ENCODE measurements at regions not wholly inside any gene's neighbourhood (a gene's known extent, or its start where the extent isn't known, plus 50 kb on each side); places are given as distances from the start of the nearest gene placed in this dataset.

DNA sequence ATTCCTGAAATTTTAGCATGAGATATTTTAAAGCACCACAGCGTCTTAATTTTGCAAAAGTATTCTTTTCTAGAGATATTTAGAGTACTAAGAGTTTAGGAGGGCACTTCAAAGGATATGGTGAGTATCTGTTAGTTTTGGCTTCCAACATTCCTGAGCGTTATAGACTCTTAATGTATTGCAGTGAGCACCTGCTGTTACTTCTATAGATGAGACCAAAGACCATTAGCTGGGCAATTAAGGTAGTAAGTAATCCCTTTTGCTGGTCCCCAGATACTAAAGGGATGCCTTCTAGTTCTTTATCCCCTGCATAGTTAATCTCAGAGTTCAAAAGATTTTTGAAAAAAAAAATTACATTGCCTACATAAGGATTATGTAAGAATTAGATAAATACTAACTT is 975.6 kb downstream of the GALC start:
- Histone ChIP-seq H3K4me3 (no peak overlapping the region), H3K27me3 (replicated peaks) (no peaks in the 10 kb centered on the region)

DNA sequence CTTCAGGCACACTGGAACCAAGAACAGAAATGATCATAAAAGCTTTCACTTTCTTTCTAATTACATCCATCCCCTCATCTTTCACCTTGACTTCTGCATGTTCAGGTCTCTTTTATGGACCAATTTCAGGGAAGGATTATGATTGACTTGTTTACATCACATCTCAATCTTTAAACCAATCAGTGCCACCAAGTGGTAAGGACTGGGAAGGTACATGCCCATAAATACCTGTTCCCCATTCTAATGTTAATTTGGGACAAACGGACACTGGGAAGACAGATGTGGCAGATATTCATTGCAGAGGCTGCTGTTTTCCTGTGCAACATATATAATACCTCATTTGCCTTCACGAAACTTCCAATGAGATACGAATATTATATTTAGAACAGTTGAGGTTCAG is 978.1 kb downstream of the GALC start:
- H3K4me3 ChIP-seq, result no peak overlapping the region
- H3K9me3 ChIP-seq (replicated peaks), result no peaks in the 10 kb centered on the region
- H3K27me3 ChIP-seq (replicated peaks), result no peaks in the 10 kb centered on the region
- no peak overlapping the region for H3K27ac ChIP-seq
- DNase-seq (ENCODE audit: low read depth in 1 of 2, low spot score in 2 of 2), result no peak
- no peaks in the 10 kb centered on the region for H3K36me3 ChIP-seq
- no peaks in the 10 kb centered on the region for H3K4me1 ChIP-seq (replicated peaks)

More for the DNA sequence above, 975.6 kb downstream of the GALC start:
- Histone ChIP-seq H3K4me1 (replicated peaks) (no peaks in the 10 kb centered on the region), H3K36me3 (no peaks in the 10 kb centered on the region), H3K9me3 (replicated peaks) (no peaks in the 10 kb centered on the region), H3K27ac (no peak overlapping the region)
- no peak for DNase-seq (ENCODE audit: low read depth in 1 of 2, low spot score in 2 of 2)

DNA sequence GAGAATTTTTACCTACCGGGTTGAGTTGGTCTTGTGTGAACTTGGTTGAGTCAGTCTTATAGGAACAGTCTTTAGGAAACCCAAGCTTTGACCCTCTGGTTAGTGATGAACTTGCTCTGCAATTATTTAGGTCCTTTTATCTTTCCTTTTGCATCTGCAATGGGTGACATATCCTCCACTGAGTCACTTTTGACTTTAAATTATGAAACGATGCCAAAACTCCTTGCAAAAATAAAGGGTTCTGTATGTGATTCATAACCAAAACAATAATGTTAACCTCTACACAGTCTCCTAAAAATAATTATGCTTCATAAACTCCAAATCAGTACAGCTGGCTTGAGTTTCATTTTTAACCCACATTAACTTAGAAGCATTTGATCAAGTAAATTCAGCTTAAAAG is 979.4 kb downstream of the GALC start:
- no peak overlapping the region for H3K4me3 ChIP-seq
- H3K36me3 ChIP-seq, result no peaks in the 10 kb centered on the region
- no peak for DNase-seq (ENCODE audit: low read depth in 1 of 2, low spot score in 2 of 2)

GRCh38 chr14:87008965-87009364 is 984.0 kb downstream of the GALC start:
- Histone ChIP-seq H3K27ac (no peak overlapping the region), H3K27me3 (replicated peaks) (no peaks in the 10 kb centered on the region), H3K9me3 (replicated peaks) (no peaks in the 10 kb centered on the region), H3K36me3 (no peaks in the 10 kb centered on the region), H3K4me1 (replicated peaks) (no peaks in the 10 kb centered on the region), H3K4me3 (no peak overlapping the region)
- no peak for DNase-seq (ENCODE audit: low read depth in 1 of 2, low spot score in 2 of 2)

More for the DNA sequence above, 979.4 kb downstream of the GALC start:
- no peak overlapping the region for H3K27ac ChIP-seq
- H3K4me1 ChIP-seq (replicated peaks), result no peaks in the 10 kb centered on the region
- no peaks in the 10 kb centered on the region for H3K27me3 ChIP-seq (replicated peaks)
- H3K9me3 ChIP-seq (replicated peaks), result no peaks in the 10 kb centered on the region

DNA sequence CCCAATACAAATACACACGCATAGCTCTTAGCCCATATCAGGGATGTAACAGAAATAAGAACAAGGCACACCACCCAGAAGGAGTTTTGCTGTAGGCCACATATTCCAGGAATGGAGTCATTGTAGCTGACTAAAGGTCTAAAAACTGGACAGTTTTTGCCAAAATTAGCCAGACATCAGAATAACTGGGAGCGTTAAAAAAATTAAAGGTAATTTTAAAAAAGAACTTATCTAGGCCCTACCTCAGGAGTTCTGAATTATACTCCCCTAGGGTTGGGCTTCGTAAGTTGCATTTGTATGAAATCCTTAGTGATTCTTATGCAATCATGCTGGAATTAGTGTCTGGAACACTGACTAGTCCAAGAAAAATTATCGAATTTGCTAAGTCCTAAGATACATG is 987.7 kb downstream of the GALC start:
- no peaks in the 10 kb centered on the region for H3K36me3 ChIP-seq
- no peak overlapping the region for H3K27ac ChIP-seq
- no peaks in the 10 kb centered on the region for H3K27me3 ChIP-seq (replicated peaks)
- H3K4me3 ChIP-seq, result no peak overlapping the region
- DNase-seq (ENCODE audit: low read depth in 1 of 2, low spot score in 2 of 2), result no peak
- no peaks in the 10 kb centered on the region for H3K4me1 ChIP-seq (replicated peaks)
- no peaks in the 10 kb centered on the region for H3K9me3 ChIP-seq (replicated peaks)

DNA sequence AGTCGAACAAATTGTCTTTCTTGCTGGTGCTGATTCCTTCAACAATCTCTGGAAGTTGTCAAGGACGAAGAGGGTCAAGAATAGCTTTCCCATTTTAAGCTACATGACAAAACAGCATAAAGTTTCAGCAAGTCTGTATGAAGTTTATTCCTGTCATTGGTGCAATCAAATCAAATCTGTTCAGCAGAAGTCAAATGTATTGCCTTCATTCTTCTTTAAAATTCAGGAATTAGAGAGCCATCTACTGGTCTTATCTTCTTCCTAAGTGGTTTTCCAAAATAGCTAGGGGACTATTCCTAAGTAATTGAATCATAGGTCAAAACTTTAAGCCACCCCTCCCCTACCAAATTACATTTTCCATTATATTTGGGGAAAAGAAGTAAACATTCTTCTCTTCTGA is 990.2 kb downstream of the GALC start:
- Histone ChIP-seq H3K4me3 (no peak overlapping the region), H3K27ac (no peak overlapping the region), H3K36me3 (no peaks in the 10 kb centered on the region), H3K27me3 (replicated peaks) (no peaks in the 10 kb centered on the region), H3K4me1 (replicated peaks) (no peaks in the 10 kb centered on the region), H3K9me3 (replicated peaks) (no peaks in the 10 kb centered on the region)
- DNase-seq (ENCODE audit: low read depth in 1 of 2, low spot score in 2 of 2), result no peak

GRCh38 chr14:87001333-87001732 is 991.6 kb downstream of the GALC start:
- H3K4me1 ChIP-seq (replicated peaks), result no peaks in the 10 kb centered on the region
- H3K9me3 ChIP-seq (replicated peaks), result no peaks in the 10 kb centered on the region
- H3K4me3 ChIP-seq, result no peak overlapping the region
- no peaks in the 10 kb centered on the region for H3K27me3 ChIP-seq (replicated peaks)
- no peak for DNase-seq (ENCODE audit: low read depth in 1 of 2, low spot score in 2 of 2)
- H3K36me3 ChIP-seq, result no peaks in the 10 kb centered on the region
- no peak overlapping the region for H3K27ac ChIP-seq

DNA sequence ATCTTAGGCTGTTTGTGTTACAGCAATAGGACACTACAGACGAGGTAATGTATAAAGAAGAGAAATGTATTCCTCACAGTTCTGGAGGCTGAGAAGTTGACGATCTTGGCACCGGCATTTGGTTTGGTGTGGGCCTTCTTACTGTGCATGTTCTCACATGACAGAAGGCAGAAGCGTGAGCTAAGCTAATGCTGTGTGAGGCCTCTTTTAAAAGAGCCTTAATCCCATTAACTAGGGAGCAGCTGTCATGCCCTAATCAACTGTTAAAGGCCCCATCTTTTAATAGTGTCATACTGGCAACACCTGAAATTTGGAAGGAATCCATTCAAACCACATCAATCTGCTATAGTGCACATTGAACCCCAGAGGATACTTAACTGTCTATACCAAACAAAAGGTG is 992.9 kb downstream of the GALC start:
- H3K9me3 ChIP-seq (replicated peaks), result no peaks in the 10 kb centered on the region
- H3K4me1 ChIP-seq (replicated peaks), result no peaks in the 10 kb centered on the region
- DNase-seq (ENCODE audit: low read depth in 1 of 2, low spot score in 2 of 2), result no peak
- H3K4me3 ChIP-seq, result no peak overlapping the region
- no peak overlapping the region for H3K27ac ChIP-seq
- no peaks in the 10 kb centered on the region for H3K27me3 ChIP-seq (replicated peaks)
- H3K36me3 ChIP-seq, result no peaks in the 10 kb centered on the region

- no peaks in the 10 kb centered on the region for H3K9me3 ChIP-seq (replicated peaks)
- no peak for DNase-seq (ENCODE audit: low read depth in 1 of 2, low spot score in 2 of 2)
- H3K27ac ChIP-seq, result no peak overlapping the region
- no peaks in the 10 kb centered on the region for H3K36me3 ChIP-seq
- no peaks in the 10 kb centered on the region for H3K27me3 ChIP-seq (replicated peaks)
- H3K4me1 ChIP-seq (replicated peaks), result no peaks in the 10 kb centered on the region
- no peak overlapping the region for H3K4me3 ChIP-seq
Measured at GRCh38 chr14:86999036-86999435, 993.9 kb downstream of the GALC start.

DNA sequence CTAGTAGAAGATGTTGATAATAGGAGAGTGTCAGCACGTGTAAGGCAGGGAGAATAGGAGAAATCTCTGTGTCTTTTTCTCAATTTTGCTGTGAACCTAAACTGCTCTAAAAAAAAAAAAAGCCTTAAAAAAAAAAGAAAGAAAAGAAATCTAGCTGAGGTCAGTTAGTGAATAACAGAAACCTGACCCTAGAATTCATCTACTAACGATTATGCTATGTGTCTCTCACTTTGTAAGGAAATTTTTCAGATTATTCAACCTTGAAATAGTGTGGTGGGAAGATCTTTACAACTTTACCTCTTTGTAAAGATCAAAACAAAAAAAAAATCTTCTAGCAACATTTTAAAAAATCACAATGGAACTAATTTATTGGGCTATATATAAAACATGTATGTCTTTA is 995.7 kb downstream of the GALC start:
- Histone ChIP-seq H3K36me3 (no peaks in the 10 kb centered on the region), H3K4me3 (no peak overlapping the region), H3K9me3 (replicated peaks) (no peaks in the 10 kb centered on the region), H3K27ac (no peak overlapping the region), H3K4me1 (replicated peaks) (no peaks in the 10 kb centered on the region), H3K27me3 (replicated peaks) (no peaks in the 10 kb centered on the region)
- no peak for DNase-seq (ENCODE audit: low read depth in 1 of 2, low spot score in 2 of 2)

GRCh38 chr14:86990396-86990795 is 1002.6 kb downstream of the GALC start:
- Histone ChIP-seq H3K27ac (no peak overlapping the region), H3K36me3 (no peaks in the 10 kb centered on the region), H3K4me3 (no peak overlapping the region), H3K4me1 (replicated peaks) (no peaks in the 10 kb centered on the region), H3K9me3 (replicated peaks) (no peaks in the 10 kb centered on the region), H3K27me3 (replicated peaks) (no peaks in the 10 kb centered on the region)
- no peak for DNase-seq (ENCODE audit: low read depth in 1 of 2, low spot score in 2 of 2)

DNA sequence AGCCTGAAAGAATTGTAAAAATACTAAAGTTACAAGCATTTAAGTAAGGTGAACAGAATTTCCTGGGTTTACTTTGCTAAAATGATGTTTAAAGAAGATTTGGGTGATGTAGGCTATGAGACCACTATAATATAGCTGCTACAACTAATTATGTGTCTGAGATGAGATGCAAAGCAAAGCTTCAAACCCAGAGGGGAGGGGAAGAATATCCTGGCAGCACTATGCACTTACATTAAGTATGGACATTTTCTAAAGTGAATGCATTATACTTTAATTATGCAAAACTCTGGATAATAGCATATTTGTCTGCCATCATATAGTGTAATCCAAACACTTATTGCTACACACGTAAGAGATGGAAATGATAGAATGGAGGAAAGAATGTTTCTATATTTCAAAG is 1003.7 kb downstream of the GALC start:
- DNase-seq (ENCODE audit: low read depth in 1 of 2, low spot score in 2 of 2), result no peak
- no peak overlapping the region for H3K4me3 ChIP-seq
- H3K27ac ChIP-seq, result no peak overlapping the region
- no peaks in the 10 kb centered on the region for H3K9me3 ChIP-seq (replicated peaks)
- H3K27me3 ChIP-seq (replicated peaks), result no peaks in the 10 kb centered on the region
- no peaks in the 10 kb centered on the region for H3K4me1 ChIP-seq (replicated peaks)
- no peaks in the 10 kb centered on the region for H3K36me3 ChIP-seq

GRCh38 chr14:86987966-86988365 is 1005.0 kb downstream of the GALC start:
- H3K27me3 ChIP-seq (replicated peaks), result no peaks in the 10 kb centered on the region
- no peak overlapping the region for H3K27ac ChIP-seq
- H3K9me3 ChIP-seq (replicated peaks), result no peaks in the 10 kb centered on the region
- H3K4me1 ChIP-seq (replicated peaks), result no peaks in the 10 kb centered on the region
- no peak for DNase-seq (ENCODE audit: low read depth in 1 of 2, low spot score in 2 of 2)
- H3K4me3 ChIP-seq, result no peak overlapping the region
- no peaks in the 10 kb centered on the region for H3K36me3 ChIP-seq

DNA sequence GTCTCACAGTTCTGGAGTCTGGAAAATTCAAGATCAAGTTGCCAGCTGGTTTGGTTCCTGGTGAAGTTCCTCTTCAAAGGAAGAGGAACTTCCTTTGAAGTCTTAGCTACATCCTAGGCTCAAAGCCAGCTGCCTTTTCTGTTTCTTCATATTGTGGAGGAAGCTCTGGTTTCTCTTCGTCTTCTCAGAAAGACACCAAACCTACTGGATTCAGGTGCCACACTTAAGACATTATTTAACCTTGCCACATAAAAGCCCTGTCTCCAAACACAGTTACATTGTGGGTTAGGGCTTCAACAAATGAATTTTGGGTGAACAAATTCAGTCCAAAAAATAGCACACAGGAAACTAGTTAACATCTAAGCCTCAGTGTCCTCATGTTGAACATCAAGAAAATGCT is 1019.8 kb downstream of the GALC start:
- DNase-seq (ENCODE audit: low read depth in 1 of 2, low spot score in 2 of 2), result no peak
- H3K4me1 ChIP-seq (replicated peaks), result no peaks in the 10 kb centered on the region
- H3K27ac ChIP-seq, result no peak overlapping the region

GRCh38 chr14:86971292-86971691 is 1021.7 kb downstream of the GALC start:
- Histone ChIP-seq H3K9me3 (replicated peaks) (no peaks in the 10 kb centered on the region), H3K4me3 (no peak overlapping the region), H3K27me3 (replicated peaks) (no peaks in the 10 kb centered on the region), H3K4me1 (replicated peaks) (no peaks in the 10 kb centered on the region), H3K27ac (no peak overlapping the region), H3K36me3 (no peaks in the 10 kb centered on the region)
- DNase-seq (ENCODE audit: low read depth in 1 of 2, low spot score in 2 of 2), result no peak

More for the DNA sequence above, 1019.8 kb downstream of the GALC start:
- Histone ChIP-seq H3K36me3 (no peaks in the 10 kb centered on the region), H3K4me3 (no peak overlapping the region), H3K9me3 (replicated peaks) (no peaks in the 10 kb centered on the region), H3K27me3 (replicated peaks) (no peaks in the 10 kb centered on the region)
